ENCODE measurements at regions not wholly inside any gene's neighbourhood (a gene's known extent, or its start where the extent isn't known, plus 50 kb on each side); places are given as distances from the start of the nearest gene placed in this dataset.

- no peaks in the 10 kb centered on the region for H3K27me3 ChIP-seq (ENCODE audit: insufficient read depth, poor library complexity, severe bottlenecking)
- DNase-seq (ENCODE audit: low read depth in 1 of 2, low spot score in 1 of 2) = no peak
- TF ChIP-seq GABPA (IDR thresholded peaks at IDR 0.05; ENCODE audit: low read depth) (no peak), REST (IDR thresholded peaks at IDR 0.05; ENCODE audit: insufficient replicate concordance, low read depth) (no peak), SPI1 (IDR thresholded peaks at IDR 0.05; ENCODE audit: borderline replicate concordance, low read depth) (no peak), CTCF (IDR thresholded peaks at IDR 0.05; ENCODE audit: insufficient read depth, low read length) (no peak), POLR2AphosphoS5 (IDR thresholded peaks at IDR 0.05; ENCODE audit: low read depth) (no peak)
- no peak overlapping the region for H3K27ac ChIP-seq (replicated peaks)
- H3K4me3 ChIP-seq (replicated peaks; ENCODE audit: insufficient read depth, low read length) = no peak overlapping the region
Measured at GRCh38 chr13:83297586-83298290, 584.5 kb downstream of the SLITRK1 start.

- Histone ChIP-seq H3K27me3 (ENCODE audit: insufficient read depth, poor library complexity, severe bottlenecking) (no peaks in the 10 kb centered on the region), H3K27ac (replicated peaks) (no peak overlapping the region), H3K4me3 (replicated peaks; ENCODE audit: insufficient read depth, low read length) (no peak overlapping the region)
- DNase-seq (ENCODE audit: low read depth in 1 of 2, low spot score in 1 of 2) = no peak
- TF ChIP-seq SPI1 (IDR thresholded peaks at IDR 0.05; ENCODE audit: borderline replicate concordance, low read depth) (no peak), REST (IDR thresholded peaks at IDR 0.05; ENCODE audit: insufficient replicate concordance, low read depth) (no peak), GABPA (IDR thresholded peaks at IDR 0.05; ENCODE audit: low read depth) (no peak), CTCF (IDR thresholded peaks at IDR 0.05; ENCODE audit: insufficient read depth, low read length) (no peak), POLR2AphosphoS5 (IDR thresholded peaks at IDR 0.05; ENCODE audit: low read depth) (no peak)
Measured at GRCh38 chr13:83295686-83296085, 586.6 kb downstream of the SLITRK1 start.

- H3K27ac ChIP-seq (replicated peaks) = no peak overlapping the region
Measured at GRCh38 chr13:83286737-83287136, 595.5 kb downstream of the SLITRK1 start.

More at GRCh38 chr13:83286737-83287136, 595.5 kb downstream of the SLITRK1 start:
- no peak for TF ChIP-seq REST (IDR thresholded peaks at IDR 0.05; ENCODE audit: insufficient replicate concordance, low read depth)
- no peak for TF ChIP-seq GABPA (IDR thresholded peaks at IDR 0.05; ENCODE audit: low read depth)
- no peak for TF ChIP-seq SPI1 (IDR thresholded peaks at IDR 0.05; ENCODE audit: borderline replicate concordance, low read depth)
- TF ChIP-seq POLR2AphosphoS5 (IDR thresholded peaks at IDR 0.05; ENCODE audit: low read depth) = no peak
- no peak for TF ChIP-seq CTCF (IDR thresholded peaks at IDR 0.05; ENCODE audit: insufficient read depth, low read length)
- H3K27me3 ChIP-seq (ENCODE audit: insufficient read depth, poor library complexity, severe bottlenecking) = no peaks in the 10 kb centered on the region
- H3K4me3 ChIP-seq (replicated peaks; ENCODE audit: insufficient read depth, low read length) = no peak overlapping the region
- no peak for DNase-seq (ENCODE audit: low read depth in 1 of 2, low spot score in 1 of 2)

All from HL-60 (cell line).